ENCODE measurements at regions not wholly inside any gene's neighbourhood (a gene's known extent, or its start where the extent isn't known, plus 50 kb on each side); places are given as distances from the start of the nearest gene placed in this dataset.
A peak's percentile ranks its signal among the peaks of the same experiment; 100 is the strongest.

DNA sequence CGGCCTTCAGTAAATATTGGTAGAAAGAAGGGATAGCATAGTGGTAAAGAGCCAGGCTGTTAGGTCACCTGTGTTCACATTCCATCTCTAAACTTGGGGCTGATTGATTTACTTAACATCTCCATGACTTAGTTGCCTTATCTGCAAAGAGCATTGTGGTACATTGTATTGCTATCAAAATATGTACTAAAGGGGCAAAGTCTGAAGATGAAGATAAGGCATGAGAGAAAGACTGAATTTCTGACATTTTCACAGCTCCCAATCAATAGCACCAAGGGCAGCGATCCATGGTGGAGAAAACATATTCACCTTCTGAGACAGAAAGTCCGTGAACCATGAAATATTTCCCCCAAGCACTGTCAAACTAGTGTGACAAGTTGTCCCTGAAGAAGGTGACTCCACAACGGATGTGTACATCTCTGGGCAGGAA lies 223.3 kb upstream of the STXBP5 start (continued):
- TF ChIP-seq, protein P1, sequence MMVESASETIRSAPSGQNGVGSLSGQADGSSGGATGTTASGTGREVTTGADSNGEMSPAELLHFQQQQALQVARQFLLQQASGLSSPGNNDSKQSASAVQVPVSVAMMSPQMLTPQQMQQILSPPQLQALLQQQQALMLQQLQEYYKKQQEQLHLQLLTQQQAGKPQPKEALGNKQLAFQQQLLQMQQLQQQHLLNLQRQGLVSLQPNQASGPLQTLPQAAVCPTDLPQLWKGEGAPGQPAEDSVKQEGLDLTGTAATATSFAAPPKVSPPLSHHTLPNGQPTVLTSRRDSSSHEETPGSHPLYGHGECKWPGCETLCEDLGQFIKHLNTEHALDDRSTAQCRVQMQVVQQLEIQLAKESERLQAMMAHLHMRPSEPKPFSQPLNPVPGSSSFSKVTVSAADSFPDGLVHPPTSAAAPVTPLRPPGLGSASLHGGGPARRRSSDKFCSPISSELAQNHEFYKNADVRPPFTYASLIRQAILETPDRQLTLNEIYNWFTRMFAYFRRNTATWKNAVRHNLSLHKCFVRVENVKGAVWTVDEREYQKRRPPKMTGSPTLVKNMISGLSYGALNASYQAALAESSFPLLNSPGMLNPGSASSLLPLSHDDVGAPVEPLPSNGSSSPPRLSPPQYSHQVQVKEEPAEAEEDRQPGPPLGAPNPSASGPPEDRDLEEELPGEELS (CRISPR knock-in tag; IDR thresholded peaks at IDR 0.05) = peak; percentile 90
- TF ChIP-seq ZNF615 (CRISPR knock-in tag; IDR thresholded peaks at IDR 0.05; ENCODE audit: borderline replicate concordance) (no peak), ZMAT3 (CRISPR knock-in tag; conservative IDR thresholded peaks at IDR 0.05) (0 out of 2 replicates have a peak, but pooled peaks have one; percentile 26), ZNF552 (CRISPR knock-in tag; IDR thresholded peaks at IDR 0.05; ENCODE audit: borderline replicate concordance) (no peak), ZBTB7B (CRISPR knock-in tag; IDR thresholded peaks at IDR 0.05) (0 out of 2 replicates have a peak, but pooled peaks have one; percentile 60), RBM22 (optimal IDR thresholded peaks at IDR 0.05; ENCODE audit: low read length) (no peak), PPARG (CRISPR knock-in tag; conservative IDR thresholded peaks at IDR 0.05) (peak; percentile 73; the same call in 1 of the 2 replicates), JUNB (CRISPR knock-in tag; IDR thresholded peaks at IDR 0.05; ENCODE audit: borderline replicate concordance) (no peak; the same call in 1 of the 2 replicates), POLR2AphosphoS2 (IDR thresholded peaks at IDR 0.05; ENCODE audit: low read depth, low read length) (no peak), EHMT2 (IDR thresholded peaks at IDR 0.05; ENCODE audit: borderline replicate concordance, low read depth, low read length) (0 out of 2 replicates have a peak, but pooled peaks have one; percentile 41), MBD4 (IDR thresholded peaks at IDR 0.05; ENCODE audit: borderline replicate concordance, low read length) (0 out of 2 replicates have a peak, but pooled peaks have one; percentile 41), TEAD3 (CRISPR knock-in tag; optimal IDR thresholded peaks at IDR 0.05; ENCODE audit: borderline replicate concordance) (peak; percentile 97)
- TF ChIP-seq, protein P2, sequence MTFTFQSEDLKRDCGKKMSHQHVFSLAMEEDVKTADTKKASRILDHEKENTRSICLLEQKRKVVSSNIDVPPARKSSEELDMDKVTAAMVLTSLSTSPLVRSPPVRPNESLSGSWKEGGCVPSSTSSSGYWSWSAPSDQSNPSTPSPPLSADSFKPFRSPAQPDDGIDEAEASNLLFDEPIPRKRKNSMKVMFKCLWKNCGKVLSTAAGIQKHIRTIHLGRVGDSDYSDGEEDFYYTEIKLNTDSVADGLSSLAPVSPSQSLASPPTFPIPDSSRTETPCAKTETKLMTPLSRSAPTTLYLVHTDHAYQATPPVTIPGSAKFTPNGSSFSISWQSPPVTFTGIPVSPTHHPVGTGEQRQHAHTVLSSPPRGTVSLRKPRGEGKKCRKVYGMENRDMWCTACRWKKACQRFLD (CRISPR knock-in tag; IDR thresholded peaks at IDR 0.05; ENCODE audit: borderline replicate concordance) = no peak
- TF ChIP-seq, protein P3, sequence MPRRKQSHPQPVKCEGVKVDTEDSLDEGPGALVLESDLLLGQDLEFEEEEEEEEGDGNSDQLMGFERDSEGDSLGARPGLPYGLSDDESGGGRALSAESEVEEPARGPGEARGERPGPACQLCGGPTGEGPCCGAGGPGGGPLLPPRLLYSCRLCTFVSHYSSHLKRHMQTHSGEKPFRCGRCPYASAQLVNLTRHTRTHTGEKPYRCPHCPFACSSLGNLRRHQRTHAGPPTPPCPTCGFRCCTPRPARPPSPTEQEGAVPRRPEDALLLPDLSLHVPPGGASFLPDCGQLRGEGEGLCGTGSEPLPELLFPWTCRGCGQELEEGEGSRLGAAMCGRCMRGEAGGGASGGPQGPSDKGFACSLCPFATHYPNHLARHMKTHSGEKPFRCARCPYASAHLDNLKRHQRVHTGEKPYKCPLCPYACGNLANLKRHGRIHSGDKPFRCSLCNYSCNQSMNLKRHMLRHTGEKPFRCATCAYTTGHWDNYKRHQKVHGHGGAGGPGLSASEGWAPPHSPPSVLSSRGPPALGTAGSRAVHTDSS (CRISPR knock-in tag; conservative IDR thresholded peaks at IDR 0.05) = no peak
- TF ChIP-seq, protein P4, sequence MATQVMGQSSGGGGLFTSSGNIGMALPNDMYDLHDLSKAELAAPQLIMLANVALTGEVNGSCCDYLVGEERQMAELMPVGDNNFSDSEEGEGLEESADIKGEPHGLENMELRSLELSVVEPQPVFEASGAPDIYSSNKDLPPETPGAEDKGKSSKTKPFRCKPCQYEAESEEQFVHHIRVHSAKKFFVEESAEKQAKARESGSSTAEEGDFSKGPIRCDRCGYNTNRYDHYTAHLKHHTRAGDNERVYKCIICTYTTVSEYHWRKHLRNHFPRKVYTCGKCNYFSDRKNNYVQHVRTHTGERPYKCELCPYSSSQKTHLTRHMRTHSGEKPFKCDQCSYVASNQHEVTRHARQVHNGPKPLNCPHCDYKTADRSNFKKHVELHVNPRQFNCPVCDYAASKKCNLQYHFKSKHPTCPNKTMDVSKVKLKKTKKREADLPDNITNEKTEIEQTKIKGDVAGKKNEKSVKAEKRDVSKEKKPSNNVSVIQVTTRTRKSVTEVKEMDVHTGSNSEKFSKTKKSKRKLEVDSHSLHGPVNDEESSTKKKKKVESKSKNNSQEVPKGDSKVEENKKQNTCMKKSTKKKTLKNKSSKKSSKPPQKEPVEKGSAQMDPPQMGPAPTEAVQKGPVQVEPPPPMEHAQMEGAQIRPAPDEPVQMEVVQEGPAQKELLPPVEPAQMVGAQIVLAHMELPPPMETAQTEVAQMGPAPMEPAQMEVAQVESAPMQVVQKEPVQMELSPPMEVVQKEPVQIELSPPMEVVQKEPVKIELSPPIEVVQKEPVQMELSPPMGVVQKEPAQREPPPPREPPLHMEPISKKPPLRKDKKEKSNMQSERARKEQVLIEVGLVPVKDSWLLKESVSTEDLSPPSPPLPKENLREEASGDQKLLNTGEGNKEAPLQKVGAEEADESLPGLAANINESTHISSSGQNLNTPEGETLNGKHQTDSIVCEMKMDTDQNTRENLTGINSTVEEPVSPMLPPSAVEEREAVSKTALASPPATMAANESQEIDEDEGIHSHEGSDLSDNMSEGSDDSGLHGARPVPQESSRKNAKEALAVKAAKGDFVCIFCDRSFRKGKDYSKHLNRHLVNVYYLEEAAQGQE (IDR thresholded peaks at IDR 0.05; ENCODE audit: borderline replicate concordance in 1 of 2, low read depth in 1 of 2, low read length in 2 of 2) = peak in 1 of 2 experiments; percentile 73; a peak in 1 of 4 replicates
- TF ChIP-seq, protein P5, sequence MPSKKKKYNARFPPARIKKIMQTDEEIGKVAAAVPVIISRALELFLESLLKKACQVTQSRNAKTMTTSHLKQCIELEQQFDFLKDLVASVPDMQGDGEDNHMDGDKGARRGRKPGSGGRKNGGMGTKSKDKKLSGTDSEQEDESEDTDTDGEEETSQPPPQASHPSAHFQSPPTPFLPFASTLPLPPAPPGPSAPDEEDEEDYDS (CRISPR knock-in tag; IDR thresholded peaks at IDR 0.05) = no peak; the same call in 1 of the 2 replicates
